SK-N-SH treated with all-trans-retinoic acid at 6 μM for 48 hours (cell line): ENCODE measurements at regions not wholly inside any gene's neighbourhood (a gene's known extent, or its start where the extent isn't known, plus 50 kb on each side); places are given as distances from the start of the nearest gene placed in this dataset.

ENCODE experiments used
- ATAC-seq: fragments of 200-7000 bp; cut with Tn5 transposase; 3 replicates; pipeline ENCODE4 v1.9.1; 2020; ENCODE audit warnings: mild to moderate bottlenecking, moderate library complexity
- ARNTL ChIP-seq: fragments of 450-650 bp; formaldehyde crosslinking; IDR thresholded peaks from 2 replicates; pipeline ENCODE4 v1.5.0; 2020; ENCODE audit warnings: low read depth, mild to moderate bottlenecking, moderate library complexity, borderline replicate concordance
- BACH2 ChIP-seq: fragments of 250-450 bp; sonication (Bioruptor Pico); IDR thresholded peaks from 2 replicates; pipeline ENCODE4 v1.9.0; 2021; ENCODE audit warnings: mild to moderate bottlenecking, borderline replicate concordance
- CREB5 ChIP-seq: fragments of 250-450 bp; sonication (Bioruptor Pico); IDR thresholded peaks from 2 replicates; pipeline ENCODE4 v1.5.1; 2020; ENCODE audit warnings: low read depth, mild to moderate bottlenecking, moderate library complexity
- CSDC2 ChIP-seq: fragments of 250-450 bp; sonication (Bioruptor Pico); IDR thresholded peaks from 2 replicates; pipeline ENCODE4 v1.5.0; 2020; ENCODE audit warnings: mild to moderate bottlenecking, moderate library complexity
- CSRNP3 ChIP-seq: fragments of 250-450 bp; sonication (Bioruptor Pico); IDR thresholded peaks from 2 replicates; pipeline ENCODE4 v1.5.1; 2021; ENCODE audit warnings: mild to moderate bottlenecking, moderate library complexity
- ESRRG ChIP-seq: fragments of 250-450 bp; sonication (Bioruptor Pico); IDR thresholded peaks from 2 replicates; pipeline ENCODE4 v1.6.1; 2021; ENCODE audit warnings: mild to moderate bottlenecking
- GLIS3 ChIP-seq: fragments of 250-450 bp; sonication (Bioruptor Pico); IDR thresholded peaks from 2 replicates; pipeline ENCODE4 v1.5.0; 2020; ENCODE audit warnings: mild to moderate bottlenecking, moderate library complexity
- ISL1 ChIP-seq: fragments of 250-450 bp; sonication (Bioruptor Pico); IDR thresholded peaks from 2 replicates; pipeline ENCODE4 v2.1.2; 2022; ENCODE audit warnings: mild to moderate bottlenecking, moderate library complexity
- OSR1 ChIP-seq: fragments of 250-450 bp; sonication (Bioruptor Pico); IDR thresholded peaks from 2 replicates; pipeline ENCODE4 v1.8.0; 2022; ENCODE audit warnings: moderate library complexity, mild to moderate bottlenecking, inconsistent platforms
- PATZ1 ChIP-seq: fragments of 250-450 bp; sonication (Bioruptor Pico); IDR thresholded peaks from 2 replicates; pipeline ENCODE4 v1.8.0; 2020; ENCODE audit warnings: mild to moderate bottlenecking, moderate library complexity, borderline replicate concordance
- POU6F1 ChIP-seq: fragments of 250-450 bp; sonication (Bioruptor Pico); IDR thresholded peaks from 2 replicates; pipeline ENCODE4 v1.8.0; 2021; ENCODE audit warnings: low read depth, mild to moderate bottlenecking, moderate library complexity, borderline replicate concordance
- PPARA ChIP-seq: fragments of 250-450 bp; sonication (Bioruptor Pico); IDR thresholded peaks from 2 replicates; pipeline ENCODE4 v1.5.0; 2020; ENCODE audit warnings: mild to moderate bottlenecking, borderline replicate concordance
- RARB ChIP-seq: fragments of 250-450 bp; sonication (Bioruptor Pico); IDR thresholded peaks from 2 replicates; pipeline ENCODE4 v1.8.0; 2021; ENCODE audit warnings: mild to moderate bottlenecking, moderate library complexity
- SNAI2 ChIP-seq: fragments of 250-450 bp; sonication (Bioruptor Pico); IDR thresholded peaks from 2 replicates; pipeline ENCODE4 v1.5.0; 2020; ENCODE audit warnings: mild to moderate bottlenecking, moderate library complexity
- TCF4 ChIP-seq: fragments of 250-450 bp; sonication (Bioruptor Pico); IDR thresholded peaks from 2 replicates; pipeline ENCODE4 v1.8.0; 2021; ENCODE audit warnings: mild to moderate bottlenecking, moderate library complexity, borderline replicate concordance
- TOX ChIP-seq: fragments of 250-450 bp; sonication (Bioruptor Pico); IDR thresholded peaks from 2 replicates; pipeline ENCODE4 v1.8.0; 2021; ENCODE audit warnings: mild to moderate bottlenecking, moderate library complexity, borderline replicate concordance
- TSHZ2 ChIP-seq: fragments of 250-450 bp; sonication (Bioruptor Pico); IDR thresholded peaks from 2 replicates; pipeline ENCODE4 v1.5.0; 2020; ENCODE audit warnings: mild to moderate bottlenecking, moderate library complexity
- ZC3H10 ChIP-seq: fragments of 250-450 bp; sonication (Bioruptor Pico); IDR thresholded peaks from 2 replicates; pipeline ENCODE4 v1.5.1; 2021; ENCODE audit warnings: mild to moderate bottlenecking, moderate library complexity
- ZFP3 ChIP-seq: fragments of 250-450 bp; sonication (Bioruptor Pico); IDR thresholded peaks from 2 replicates; pipeline ENCODE4 v1.5.0; 2020; ENCODE audit warnings: mild to moderate bottlenecking, moderate library complexity
- ZFP30 ChIP-seq: fragments of 450-650 bp; formaldehyde crosslinking; IDR thresholded peaks from 2 replicates; pipeline ENCODE4 v1.5.0; 2022; ENCODE audit warnings: mild to moderate bottlenecking, moderate library complexity
- ZNF565 ChIP-seq: fragments of 450-650 bp; formaldehyde crosslinking; conservative IDR thresholded peaks from 2 replicates; pipeline ENCODE4 v1.5.0; 2020; ENCODE audit warnings: low read depth, mild to moderate bottlenecking, moderate library complexity
- ZNF70 ChIP-seq: fragments of 450-650 bp; formaldehyde crosslinking; IDR thresholded peaks from 2 replicates; pipeline ENCODE4 v1.5.0; 2020; ENCODE audit warnings: mild to moderate bottlenecking, moderate library complexity
- ZNF8 ChIP-seq: fragments of 450-650 bp; formaldehyde crosslinking; IDR thresholded peaks from 2 replicates; pipeline ENCODE4 v1.5.0; 2020; ENCODE audit warnings: mild to moderate bottlenecking, moderate library complexity

GRCh38 chr20:23147647-23147963 lies 61.5 kb upstream of the CD93 start:
- no peak; the same call in 2 of the 3 replicates for ATAC-seq
- no peak for TF ChIP-seq ESRRG (CRISPR knock-in tag)
- TF ChIP-seq ZFP30 (CRISPR knock-in tag), result no peak
- no peak for TF ChIP-seq ZNF8 (CRISPR knock-in tag)
- no peak for TF ChIP-seq BACH2 (CRISPR knock-in tag)
- TF ChIP-seq CREB5 (CRISPR knock-in tag), result no peak
- TF ChIP-seq TSHZ2 (CRISPR knock-in tag), result no peak
- no peak for TF ChIP-seq ISL1 (CRISPR knock-in tag)
- TF ChIP-seq ARNTL, result no peak
- no peak for TF ChIP-seq PATZ1
- no peak for TF ChIP-seq ZC3H10 (CRISPR knock-in tag)
- TF ChIP-seq ZNF565 (CRISPR knock-in tag), result no peak
- no peak for TF ChIP-seq CSDC2 (CRISPR knock-in tag)
- no peak for TF ChIP-seq RARB (CRISPR knock-in tag)
- TF ChIP-seq PPARA, result no peak
- TF ChIP-seq SNAI2 (CRISPR knock-in tag), result no peak
- no peak for TF ChIP-seq TCF4 (CRISPR knock-in tag)
- no peak for TF ChIP-seq OSR1 (CRISPR knock-in tag)
- no peak for TF ChIP-seq GLIS3 (CRISPR knock-in tag)

GRCh38 chr20:23146857-23147637 lies 60.9 kb upstream of the CD93 start:
- no peak for ATAC-seq
- TF ChIP-seq RARB (CRISPR knock-in tag) (no peak), OSR1 (CRISPR knock-in tag) (no peak)

- ATAC-seq, result no peak
- TF ChIP-seq POU6F1 (CRISPR knock-in tag) (no peak), TCF4 (CRISPR knock-in tag) (no peak), ZNF8 (CRISPR knock-in tag) (no peak), OSR1 (CRISPR knock-in tag) (no peak), BACH2 (CRISPR knock-in tag) (no peak), ZFP3 (CRISPR knock-in tag) (no peak), PPARA (no peak), TSHZ2 (CRISPR knock-in tag) (no peak), GLIS3 (CRISPR knock-in tag) (no peak), ZNF565 (CRISPR knock-in tag) (no peak), CREB5 (CRISPR knock-in tag) (no peak), RARB (CRISPR knock-in tag) (no peak), TOX (CRISPR knock-in tag) (no peak), ZNF70 (CRISPR knock-in tag) (no peak), CSRNP3 (CRISPR knock-in tag) (no peak), CSDC2 (CRISPR knock-in tag) (no peak), ZFP30 (CRISPR knock-in tag) (no peak), ESRRG (CRISPR knock-in tag) (no peak)
Measured at GRCh38 chr20:23146181-23146580, 60.1 kb upstream of the CD93 start.
